ENCODE measurements at regions not wholly inside any gene's neighbourhood (a gene's known extent, or its start where the extent isn't known, plus 50 kb on each side); places are given as distances from the start of the nearest gene placed in this dataset.
A peak's percentile ranks its signal among the peaks of the same experiment; 100 is the strongest.

DNA sequence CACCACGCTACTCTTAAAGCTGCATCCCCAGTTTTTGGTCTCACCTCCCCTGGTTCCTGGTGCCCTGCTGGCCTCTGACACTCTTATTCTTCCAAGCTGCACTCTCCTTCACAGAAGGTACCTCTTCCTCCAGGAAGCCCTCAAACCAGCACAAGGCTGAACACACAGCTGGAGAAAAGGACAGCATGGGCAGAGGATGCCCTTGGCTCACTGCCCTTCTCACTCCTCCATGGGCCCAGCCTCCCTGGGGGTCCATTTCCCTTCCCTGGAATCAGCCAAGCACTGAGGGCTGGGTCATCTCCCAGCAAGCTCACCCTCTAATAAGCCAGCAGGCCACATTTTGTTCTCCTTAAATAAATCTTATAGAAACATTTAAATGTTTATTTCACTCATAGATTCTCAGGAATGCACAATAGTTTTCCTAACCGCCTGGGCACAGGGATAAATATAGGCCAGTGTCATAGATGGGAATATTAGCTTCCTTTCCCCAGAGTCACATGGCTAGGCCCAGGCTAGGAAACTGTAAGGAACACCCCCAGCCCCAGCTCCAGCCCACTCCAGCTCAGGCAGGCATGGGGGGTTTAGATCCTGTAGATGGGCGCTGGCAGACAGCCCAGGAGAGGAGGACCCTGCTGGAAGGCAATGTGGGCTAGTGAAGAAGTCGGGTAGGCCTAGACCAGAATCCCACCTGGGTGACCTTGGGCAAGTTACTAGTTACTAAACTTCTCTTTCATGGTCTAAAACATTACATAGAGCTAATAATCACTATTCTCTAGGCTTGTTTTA, 51.5 kb downstream of the IRAG1 start:
- no peak for DNase-seq (ENCODE audit: low spot score)

DNA sequence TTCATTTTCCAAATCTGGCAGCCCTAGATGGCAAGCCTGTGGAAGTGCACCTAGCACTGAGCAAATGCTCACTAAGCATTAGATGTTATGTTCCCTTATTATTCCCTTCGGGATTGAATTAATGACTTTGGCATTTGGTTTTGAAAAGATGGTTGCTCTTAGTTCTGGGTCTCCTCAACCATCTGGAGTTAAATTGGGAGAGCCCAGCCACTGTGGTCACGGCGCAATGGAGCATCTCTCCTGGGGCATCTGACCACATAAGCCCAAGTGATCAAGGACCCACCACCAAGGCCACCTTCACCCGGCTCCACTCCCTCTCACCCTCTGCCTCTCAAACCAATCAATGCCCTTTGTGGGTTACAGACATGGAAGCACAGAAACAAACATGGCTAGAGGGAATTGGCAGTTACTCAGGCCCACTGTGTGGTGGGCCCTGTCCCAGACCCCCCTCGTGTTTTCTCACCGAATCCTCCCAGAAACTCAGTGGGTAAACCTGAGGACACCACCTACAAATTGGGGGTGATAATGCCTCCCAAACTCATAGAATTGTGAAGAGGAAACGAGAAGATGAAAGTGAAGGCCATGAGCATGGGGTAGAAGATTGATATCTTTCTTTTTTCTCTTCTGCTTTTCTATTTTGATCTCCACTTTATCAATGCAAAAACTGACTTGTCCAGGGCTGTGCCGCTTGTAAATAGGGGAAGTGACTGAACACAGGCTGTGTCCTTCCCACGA, 52.2 kb downstream of the IRAG1 start:
- DNase-seq (ENCODE audit: low spot score), result no peak

DNA sequence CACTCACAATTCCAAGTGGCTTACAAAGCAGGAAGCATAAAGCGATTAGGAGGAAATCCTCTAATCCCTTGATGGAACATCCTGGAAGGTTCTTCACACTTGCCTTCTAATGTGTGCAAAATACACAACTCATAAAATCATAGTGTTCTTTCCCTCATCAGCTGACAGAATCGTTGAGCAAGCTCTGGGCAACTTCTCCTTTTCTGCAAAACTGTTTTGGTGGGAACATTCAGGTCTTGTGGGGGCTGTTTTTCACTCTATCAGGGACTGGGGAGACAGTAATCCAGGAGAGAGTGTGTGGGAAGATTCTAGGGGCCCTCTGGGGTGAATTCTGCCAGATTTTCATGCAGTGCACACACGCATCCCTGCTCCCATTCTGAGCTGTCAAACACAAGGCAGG, 53.2 kb downstream of the IRAG1 start:
- no peak for DNase-seq (ENCODE audit: low spot score)

GRCh38 chr11:10639350-10639749, 54.2 kb downstream of the IRAG1 start:
- no peak for DNase-seq (ENCODE audit: low spot score)

DNA sequence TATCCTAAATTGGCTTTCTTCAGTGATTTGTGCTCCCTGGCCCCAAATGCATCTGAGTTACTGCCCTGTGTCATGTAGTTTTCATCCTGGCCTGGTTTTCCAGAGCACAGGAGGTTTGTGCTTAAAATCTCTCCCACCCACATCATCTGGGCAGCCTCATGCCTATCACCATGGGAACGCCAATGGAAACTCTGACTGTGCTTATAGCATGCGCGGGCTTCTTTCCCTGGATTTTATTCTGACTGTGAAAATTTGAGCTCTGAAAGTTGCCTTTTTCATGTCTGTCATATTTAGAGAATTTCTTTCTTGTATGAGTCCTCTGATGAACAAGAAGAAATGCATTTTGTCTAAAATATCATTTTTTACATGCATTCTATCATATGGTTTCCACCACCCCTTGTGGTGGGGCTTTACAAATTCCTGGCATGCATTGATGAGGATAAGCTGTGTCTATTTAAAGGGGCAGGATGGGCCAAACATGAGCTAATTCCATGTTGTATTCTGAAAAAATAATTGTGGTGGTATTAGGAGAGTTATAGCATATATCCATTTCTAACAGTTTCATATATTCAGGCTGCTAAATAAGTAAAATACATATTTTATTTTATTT, 55.1 kb downstream of the IRAG1 start:
- DNase-seq (ENCODE audit: low spot score), result no peak

DNA sequence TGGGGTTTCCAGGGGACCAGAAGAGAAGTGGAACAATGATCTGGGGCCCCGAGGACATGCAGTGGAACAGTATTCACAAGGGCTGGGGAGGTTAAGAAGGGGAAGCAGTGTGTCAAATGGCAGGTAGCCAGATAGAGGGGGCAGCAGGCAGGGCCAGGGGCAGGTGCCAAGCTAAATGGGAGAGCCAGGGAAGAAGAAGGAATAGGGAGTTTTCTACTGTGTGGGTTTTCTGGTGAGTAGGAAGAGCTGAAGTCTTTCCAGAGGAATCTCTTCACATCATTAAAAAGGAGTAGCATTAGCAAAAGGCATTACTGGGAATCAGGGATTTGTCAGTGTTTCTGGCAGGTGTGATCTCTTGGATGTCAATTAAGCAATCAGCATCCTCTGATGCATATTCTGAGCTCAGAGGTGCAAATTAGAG, 55.8 kb downstream of the IRAG1 start:
- DNase-seq (ENCODE audit: low spot score), result no peak

DNA sequence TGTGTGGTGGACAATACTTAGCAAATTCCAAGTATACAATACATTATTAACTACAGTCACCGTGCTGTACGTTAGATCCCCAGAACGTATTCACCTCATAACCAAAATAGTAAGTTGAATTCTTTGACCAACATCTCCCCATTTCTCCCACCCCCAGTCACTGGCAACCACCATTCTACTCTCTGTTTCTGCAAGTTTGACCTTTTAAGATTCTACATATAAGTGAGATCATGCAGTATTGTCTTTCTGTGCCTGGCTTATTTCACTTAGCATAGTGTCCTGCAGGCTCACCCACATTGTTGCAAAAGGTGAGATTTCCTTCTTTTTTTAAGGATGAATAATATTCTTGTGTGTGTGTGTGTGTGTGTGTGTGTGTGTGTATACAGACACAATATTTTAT, 59.1 kb downstream of the IRAG1 start:
- DNase-seq (ENCODE audit: low spot score), result no peak

- DNase-seq (ENCODE audit: low spot score), result no peak
Observed at GRCh38 chr11:10633261-10633660, 60.3 kb downstream of the IRAG1 start.

- DNase-seq (ENCODE audit: low spot score), result no peak
Observed at GRCh38 chr11:10632483-10632882, 61.1 kb downstream of the IRAG1 start.

- DNase-seq (ENCODE audit: low spot score), result no peak
Observed at GRCh38 chr11:10631761-10632160, 61.8 kb downstream of the IRAG1 start.

- no peak for DNase-seq (ENCODE audit: low spot score)
Observed at GRCh38 chr11:10629411-10630002, 61.0 kb upstream of the LYVE1 start.

- no peak for DNase-seq (ENCODE audit: low spot score)
Observed at GRCh38 chr11:10628508-10629236, 60.2 kb upstream of the LYVE1 start.

GRCh38 chr11:10627816-10628215, 59.4 kb upstream of the LYVE1 start:
- DNase-seq (ENCODE audit: low spot score), result no peak

DNA sequence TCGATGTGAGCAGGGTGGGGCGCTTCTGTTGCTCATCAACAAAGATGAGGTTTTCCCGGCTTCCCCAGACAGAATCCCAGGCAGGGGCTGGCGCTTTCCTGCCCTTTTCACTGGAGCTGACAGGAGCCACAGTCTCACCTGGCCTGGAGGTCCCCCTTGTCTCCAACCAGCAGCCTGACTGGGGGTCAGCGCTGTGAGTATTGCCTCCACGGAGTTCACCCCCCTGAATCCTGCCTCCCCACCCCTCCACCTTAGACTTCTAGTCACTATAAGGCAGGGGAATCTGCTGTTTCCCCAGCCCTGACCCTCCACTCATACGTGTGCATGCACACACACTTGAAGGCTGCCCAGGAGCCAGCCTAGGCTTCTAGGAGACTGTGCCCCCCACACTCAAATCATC, 58.8 kb upstream of the LYVE1 start:
- DNase-seq (ENCODE audit: low spot score), result no peak

DNA sequence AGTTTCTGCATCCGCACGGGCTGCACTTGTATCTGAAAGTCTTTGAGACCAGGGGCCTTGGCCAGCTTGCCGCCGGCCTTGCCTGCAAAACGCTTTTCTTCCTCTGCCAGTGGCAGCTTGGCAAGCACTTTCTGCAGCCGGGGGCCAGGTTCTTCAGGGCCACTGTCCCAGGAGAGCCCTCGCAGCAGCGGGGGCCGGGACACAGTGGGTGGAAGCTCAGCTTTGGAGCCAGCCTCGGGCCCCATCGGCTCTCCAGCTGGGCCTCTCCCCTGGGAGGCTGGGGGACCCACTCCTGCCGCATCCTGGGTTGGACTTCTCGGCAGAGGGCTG, 57.5 kb upstream of the LYVE1 start:
- DNase-seq (ENCODE audit: low spot score), result no peak

DNA sequence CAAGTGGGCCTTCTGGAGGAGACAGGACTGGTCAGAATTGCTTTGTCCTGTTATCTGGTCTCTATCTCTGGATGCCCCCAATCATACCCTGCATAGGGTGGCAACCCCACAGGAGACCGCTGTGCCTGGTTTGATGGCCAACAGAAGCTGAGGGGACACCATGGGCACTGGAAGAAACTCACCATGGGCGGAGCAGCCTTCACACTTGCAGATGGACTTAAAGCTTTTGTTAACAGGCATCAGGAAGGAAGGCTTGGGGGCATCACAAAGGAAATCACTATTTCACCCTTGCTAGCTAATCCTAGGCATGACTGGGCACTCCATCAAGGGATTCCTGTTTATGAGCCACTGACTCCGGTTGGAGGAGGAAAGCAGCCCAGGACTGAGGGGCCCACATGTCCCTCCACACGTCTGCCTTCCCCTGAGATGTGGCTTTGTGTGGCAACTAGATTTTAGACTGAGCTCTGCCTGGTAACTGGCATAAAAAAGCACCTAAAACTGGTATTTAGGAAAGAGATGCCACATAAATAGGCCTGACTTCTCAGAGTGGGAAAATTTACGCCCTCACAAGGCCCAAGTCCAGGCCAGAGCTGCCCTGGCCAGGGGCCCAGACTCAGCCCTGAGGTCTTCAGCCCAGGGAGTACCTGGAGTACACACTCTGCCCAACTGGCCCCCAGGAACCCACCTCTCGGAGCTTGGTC, 57.0 kb upstream of the LYVE1 start:
- no peak for DNase-seq (ENCODE audit: low spot score)

DNA sequence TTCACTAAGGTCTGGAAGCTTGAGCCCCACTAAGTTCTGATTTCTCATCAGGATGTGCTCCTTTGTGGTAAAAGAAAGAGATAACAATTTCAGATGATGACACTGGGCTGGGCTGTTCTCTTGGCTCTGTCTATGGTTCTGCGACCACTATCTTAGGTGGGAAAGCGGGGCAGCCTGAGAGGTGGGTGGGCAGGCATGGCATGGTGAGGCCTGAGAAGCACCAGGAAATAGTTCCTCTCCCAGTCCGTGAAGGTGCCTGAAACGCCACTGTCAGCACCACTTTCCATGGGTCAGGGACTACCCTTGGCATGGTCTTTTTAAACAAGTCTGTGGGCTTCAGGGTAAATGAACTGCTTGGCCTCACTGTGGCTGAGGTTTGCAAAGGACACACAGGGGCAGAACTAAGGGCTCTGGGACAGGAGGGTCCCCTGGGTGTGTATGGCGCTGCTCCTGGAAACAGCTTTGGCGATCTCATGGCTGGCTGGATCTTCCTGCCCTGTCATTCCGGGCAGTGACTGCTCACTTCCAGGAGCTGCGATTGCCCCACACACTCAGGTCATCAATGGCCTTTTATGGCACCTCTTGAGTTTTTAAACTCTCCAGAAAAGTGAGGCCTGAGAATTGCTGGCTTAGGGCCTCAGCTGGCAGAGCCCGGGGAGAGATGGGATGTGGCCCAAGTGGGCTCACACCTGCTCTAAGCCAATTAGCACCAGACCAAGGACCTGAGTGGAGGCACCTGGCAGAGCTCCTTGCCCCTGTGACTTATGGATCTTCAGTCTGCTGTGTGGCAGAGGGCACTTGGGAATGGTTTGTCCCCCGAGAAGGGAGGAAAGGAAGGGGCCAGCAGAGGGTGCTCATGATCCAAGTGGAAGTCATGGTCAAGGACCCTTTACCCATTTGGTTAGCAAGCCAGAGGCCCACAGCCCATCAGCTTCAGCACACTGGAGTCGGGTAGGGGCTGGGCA, 55.6 kb upstream of the LYVE1 start:
- DNase-seq (ENCODE audit: low spot score), result no peak

DNA sequence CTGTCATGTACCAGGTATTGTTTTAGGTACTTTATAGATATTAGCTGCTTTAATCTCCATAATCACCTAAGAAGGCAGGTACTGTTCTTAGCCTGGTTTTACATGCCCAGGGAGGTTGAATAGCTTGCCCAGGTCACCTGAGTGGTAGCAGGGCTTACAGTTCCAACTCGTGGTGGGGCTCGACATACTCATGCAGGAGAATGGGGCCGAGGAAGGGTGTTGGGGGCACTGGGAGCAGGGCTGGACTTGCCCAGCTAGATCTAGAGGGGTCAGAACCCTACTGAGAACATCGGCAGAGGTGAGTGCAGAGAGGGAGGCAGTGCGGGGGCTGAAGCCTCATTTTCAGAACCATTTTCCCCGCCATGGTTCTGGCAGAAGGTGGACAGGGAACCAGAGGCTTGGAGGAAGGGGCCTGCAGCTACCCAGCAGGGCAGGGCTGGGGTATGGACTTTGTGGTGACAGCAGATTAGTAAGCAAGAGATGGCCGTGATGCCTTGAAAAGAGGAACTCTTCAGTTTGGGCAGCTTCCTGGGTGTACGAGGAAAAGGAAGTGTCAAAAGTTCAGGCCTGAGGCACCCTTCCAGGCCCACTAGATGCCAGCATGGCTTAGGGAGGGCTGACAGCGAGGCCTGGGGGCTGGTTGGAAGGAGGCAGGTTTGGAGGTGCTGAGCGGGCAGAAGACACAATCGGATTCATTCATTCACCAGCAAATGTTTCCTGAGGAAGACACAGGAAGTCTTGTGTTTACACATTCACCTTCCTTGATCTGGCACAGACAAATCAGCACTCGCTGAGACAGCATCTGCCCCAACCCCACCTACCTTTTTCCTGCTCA, 54.7 kb upstream of the LYVE1 start:
- peak; percentile 8 for DNase-seq (ENCODE audit: low spot score)

DNA sequence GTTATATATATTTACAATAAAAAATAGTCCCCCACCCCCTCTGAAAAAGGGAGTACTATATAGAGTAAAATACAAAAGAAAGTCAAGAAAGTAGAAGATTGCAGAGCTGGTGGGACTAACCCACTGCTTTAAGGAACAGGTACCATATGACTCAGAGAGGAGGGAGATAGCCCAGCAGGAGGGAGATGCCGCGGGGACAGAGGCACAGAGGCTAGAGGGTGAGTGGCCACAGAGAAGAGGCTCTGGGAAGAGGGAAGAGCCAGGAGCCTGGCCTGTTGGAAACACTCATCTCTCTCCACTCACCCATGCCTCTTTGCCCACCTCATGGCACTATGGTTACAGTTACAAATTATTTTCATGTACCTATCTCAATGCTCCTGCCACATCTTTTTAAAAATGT, 53.6 kb upstream of the LYVE1 start:
- DNase-seq (ENCODE audit: low spot score), result no peak

Measured in CD4-positive, alpha-beta T cell treated with Interleukin-2 at 100 ng/mL for 4 hours (primary cell).